ENCODE measurements at regions not wholly inside any gene's neighbourhood (a gene's known extent, or its start where the extent isn't known, plus 50 kb on each side); places are given as distances from the start of the nearest gene placed in this dataset.
A peak's percentile ranks its signal among the peaks of the same experiment; 100 is the strongest.

- no peak overlapping the region for H3K4me3 ChIP-seq (ENCODE audit: low read length)
- no peak for DNase-seq (ENCODE audit: low read depth)
- no peak for TF ChIP-seq CTCF (IDR thresholded peaks at IDR 0.05; ENCODE audit: insufficient read depth, low read depth, low read length, missing control alignments)
These were observed 285.8 kb downstream of the HTR1B start for GRCh38 chr6:77177470-77177869.

- peak; percentile 6 for TF ChIP-seq CTCF (IDR thresholded peaks at IDR 0.05; ENCODE audit: insufficient read depth, low read depth, low read length, missing control alignments)
- H3K4me3 ChIP-seq (ENCODE audit: low read length) = no peak overlapping the region
- peak; percentile 27 for DNase-seq (ENCODE audit: low read depth)
These were observed 289.7 kb downstream of the HTR1B start for GRCh38 chr6:77173472-77174074.

GRCh38 chr6:77172578-77172977 is 290.7 kb downstream of the HTR1B start:
- DNase-seq (ENCODE audit: low read depth) = no peak
- no peak for TF ChIP-seq CTCF (IDR thresholded peaks at IDR 0.05; ENCODE audit: insufficient read depth, low read depth, low read length, missing control alignments)
- no peak overlapping the region for H3K4me3 ChIP-seq (ENCODE audit: low read length)

GRCh38 chr6:77159730-77160129 is 303.6 kb downstream of the HTR1B start:
- no peak overlapping the region for H3K4me3 ChIP-seq (ENCODE audit: low read length)
- no peak for DNase-seq (ENCODE audit: low read depth)
- no peak for TF ChIP-seq CTCF (IDR thresholded peaks at IDR 0.05; ENCODE audit: insufficient read depth, low read depth, low read length, missing control alignments)

- H3K4me3 ChIP-seq (ENCODE audit: low read length) = no peak overlapping the region
- no peak for TF ChIP-seq CTCF (IDR thresholded peaks at IDR 0.05; ENCODE audit: insufficient read depth, low read depth, low read length, missing control alignments)
These were observed 312.1 kb downstream of the HTR1B start for GRCh38 chr6:77151241-77151640.

GRCh38 chr6:77150736-77151135 is 312.6 kb downstream of the HTR1B start:
- no peak for TF ChIP-seq CTCF (IDR thresholded peaks at IDR 0.05; ENCODE audit: insufficient read depth, low read depth, low read length, missing control alignments)
- DNase-seq (ENCODE audit: low read depth) = no peak

More at GRCh38 chr6:77151241-77151640, 312.1 kb downstream of the HTR1B start:
- DNase-seq (ENCODE audit: low read depth) = no peak

GRCh38 chr6:77145244-77145643 is 318.0 kb downstream of the HTR1B start:
- TF ChIP-seq CTCF (IDR thresholded peaks at IDR 0.05; ENCODE audit: insufficient read depth, low read depth, low read length, missing control alignments) = no peak
- DNase-seq (ENCODE audit: low read depth) = no peak
- no peak overlapping the region for H3K4me3 ChIP-seq (ENCODE audit: low read length)

More at GRCh38 chr6:77150736-77151135, 312.6 kb downstream of the HTR1B start:
- H3K4me3 ChIP-seq (ENCODE audit: low read length) = no peak overlapping the region

All from epithelial cell of esophagus (primary cell).